SK-N-SH treated with all-trans-retinoic acid at 6 μM for 48 hours (cell line): ENCODE measurements at regions not wholly inside any gene's neighbourhood (a gene's known extent, or its start where the extent isn't known, plus 50 kb on each side); places are given as distances from the start of the nearest gene placed in this dataset.

Experiments used
- ATAC-seq: fragments of 200-7000 bp; cut with Tn5 transposase; 3 replicates; pipeline ENCODE4 v1.9.1; 2020; ENCODE audit warnings: mild to moderate bottlenecking, moderate library complexity
- ARNTL ChIP-seq: fragments of 450-650 bp; formaldehyde crosslinking; IDR thresholded peaks from 2 replicates; pipeline ENCODE4 v1.5.0; 2020; ENCODE audit warnings: low read depth, mild to moderate bottlenecking, moderate library complexity, borderline replicate concordance
- BACH2 ChIP-seq: fragments of 250-450 bp; sonication (Bioruptor Pico); IDR thresholded peaks from 2 replicates; pipeline ENCODE4 v1.9.0; 2021; ENCODE audit warnings: mild to moderate bottlenecking, borderline replicate concordance
- CSDC2 ChIP-seq: fragments of 250-450 bp; sonication (Bioruptor Pico); IDR thresholded peaks from 2 replicates; pipeline ENCODE4 v1.5.0; 2020; ENCODE audit warnings: mild to moderate bottlenecking, moderate library complexity
- ESRRG ChIP-seq: fragments of 250-450 bp; sonication (Bioruptor Pico); IDR thresholded peaks from 2 replicates; pipeline ENCODE4 v1.6.1; 2021; ENCODE audit warnings: mild to moderate bottlenecking
- GLIS3 ChIP-seq: fragments of 250-450 bp; sonication (Bioruptor Pico); IDR thresholded peaks from 2 replicates; pipeline ENCODE4 v1.5.0; 2020; ENCODE audit warnings: mild to moderate bottlenecking, moderate library complexity
- ISL1 ChIP-seq: fragments of 250-450 bp; sonication (Bioruptor Pico); IDR thresholded peaks from 2 replicates; pipeline ENCODE4 v2.1.2; 2022; ENCODE audit warnings: mild to moderate bottlenecking, moderate library complexity
- OSR1 ChIP-seq: fragments of 250-450 bp; sonication (Bioruptor Pico); IDR thresholded peaks from 2 replicates; pipeline ENCODE4 v1.8.0; 2022; ENCODE audit warnings: moderate library complexity, mild to moderate bottlenecking, inconsistent platforms
- PPARA ChIP-seq: fragments of 250-450 bp; sonication (Bioruptor Pico); IDR thresholded peaks from 2 replicates; pipeline ENCODE4 v1.5.0; 2020; ENCODE audit warnings: mild to moderate bottlenecking, borderline replicate concordance
- RARB ChIP-seq: fragments of 250-450 bp; sonication (Bioruptor Pico); IDR thresholded peaks from 2 replicates; pipeline ENCODE4 v1.8.0; 2021; ENCODE audit warnings: mild to moderate bottlenecking, moderate library complexity
- TCF4 ChIP-seq: fragments of 250-450 bp; sonication (Bioruptor Pico); IDR thresholded peaks from 2 replicates; pipeline ENCODE4 v1.8.0; 2021; ENCODE audit warnings: mild to moderate bottlenecking, moderate library complexity, borderline replicate concordance
- TOX ChIP-seq: fragments of 250-450 bp; sonication (Bioruptor Pico); IDR thresholded peaks from 2 replicates; pipeline ENCODE4 v1.8.0; 2021; ENCODE audit warnings: mild to moderate bottlenecking, moderate library complexity, borderline replicate concordance
- TSHZ2 ChIP-seq: fragments of 250-450 bp; sonication (Bioruptor Pico); IDR thresholded peaks from 2 replicates; pipeline ENCODE4 v1.5.0; 2020; ENCODE audit warnings: mild to moderate bottlenecking, moderate library complexity
- ZC3H10 ChIP-seq: fragments of 250-450 bp; sonication (Bioruptor Pico); IDR thresholded peaks from 2 replicates; pipeline ENCODE4 v1.5.1; 2021; ENCODE audit warnings: mild to moderate bottlenecking, moderate library complexity
- ZFP3 ChIP-seq: fragments of 250-450 bp; sonication (Bioruptor Pico); IDR thresholded peaks from 2 replicates; pipeline ENCODE4 v1.5.0; 2020; ENCODE audit warnings: mild to moderate bottlenecking, moderate library complexity
- ZFP30 ChIP-seq: fragments of 450-650 bp; formaldehyde crosslinking; IDR thresholded peaks from 2 replicates; pipeline ENCODE4 v1.5.0; 2022; ENCODE audit warnings: mild to moderate bottlenecking, moderate library complexity
- ZNF565 ChIP-seq: fragments of 450-650 bp; formaldehyde crosslinking; conservative IDR thresholded peaks from 2 replicates; pipeline ENCODE4 v1.5.0; 2020; ENCODE audit warnings: low read depth, mild to moderate bottlenecking, moderate library complexity
- ZNF70 ChIP-seq: fragments of 450-650 bp; formaldehyde crosslinking; IDR thresholded peaks from 2 replicates; pipeline ENCODE4 v1.5.0; 2020; ENCODE audit warnings: mild to moderate bottlenecking, moderate library complexity
- ZNF8 ChIP-seq: fragments of 450-650 bp; formaldehyde crosslinking; IDR thresholded peaks from 2 replicates; pipeline ENCODE4 v1.5.0; 2020; ENCODE audit warnings: mild to moderate bottlenecking, moderate library complexity
- TF ChIP-seq, protein P1 (sequence below): fragments of 250-450 bp; sonication (Bioruptor Pico); IDR thresholded peaks from 2 replicates; pipeline ENCODE4 v1.5.1; 2021; ENCODE audit warnings: mild to moderate bottlenecking, moderate library complexity
- TF ChIP-seq, protein P2 (sequence below): fragments of 250-450 bp; sonication (Bioruptor Pico); IDR thresholded peaks from 2 replicates; pipeline ENCODE4 v1.5.1; 2020; ENCODE audit warnings: low read depth, mild to moderate bottlenecking, moderate library complexity
- TF ChIP-seq, protein P3 (sequence below): fragments of 250-450 bp; sonication (Bioruptor Pico); IDR thresholded peaks from 2 replicates; pipeline ENCODE4 v1.8.0; 2021; ENCODE audit warnings: low read depth, mild to moderate bottlenecking, moderate library complexity, borderline replicate concordance

DNA sequence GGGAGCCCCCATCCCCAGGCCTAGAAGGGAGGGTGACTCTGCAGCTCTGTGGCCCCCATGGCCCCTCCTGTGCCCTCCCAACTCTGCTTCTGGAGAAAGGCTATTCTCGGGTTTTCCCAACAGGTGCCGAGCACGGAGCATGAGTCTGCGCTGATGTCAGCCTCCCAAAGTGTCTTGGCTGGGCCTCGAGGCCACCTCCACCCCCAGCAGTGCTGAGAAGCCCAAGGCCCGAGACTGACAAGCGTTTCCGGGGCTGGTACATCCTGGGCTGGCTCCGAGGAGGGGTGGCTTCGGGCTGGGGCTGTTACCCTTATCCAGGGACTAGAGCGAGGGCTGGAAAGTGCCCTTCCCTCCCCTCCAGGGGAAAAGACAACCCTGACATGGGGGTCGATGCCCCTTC lies 60.2 kb upstream of the GATA5 start:
- TF ChIP-seq TOX (CRISPR knock-in tag) (no peak), TCF4 (CRISPR knock-in tag) (no peak), BACH2 (CRISPR knock-in tag) (no peak), ZNF8 (no peak), ESRRG (CRISPR knock-in tag) (no peak), RARB (CRISPR knock-in tag) (no peak), PPARA (no peak), ARNTL (CRISPR knock-in tag) (no peak), ZFP30 (CRISPR knock-in tag) (no peak), ZNF70 (CRISPR knock-in tag) (no peak), ISL1 (CRISPR knock-in tag) (no peak), ZFP3 (CRISPR knock-in tag) (no peak)
- TF ChIP-seq, protein P1, sequence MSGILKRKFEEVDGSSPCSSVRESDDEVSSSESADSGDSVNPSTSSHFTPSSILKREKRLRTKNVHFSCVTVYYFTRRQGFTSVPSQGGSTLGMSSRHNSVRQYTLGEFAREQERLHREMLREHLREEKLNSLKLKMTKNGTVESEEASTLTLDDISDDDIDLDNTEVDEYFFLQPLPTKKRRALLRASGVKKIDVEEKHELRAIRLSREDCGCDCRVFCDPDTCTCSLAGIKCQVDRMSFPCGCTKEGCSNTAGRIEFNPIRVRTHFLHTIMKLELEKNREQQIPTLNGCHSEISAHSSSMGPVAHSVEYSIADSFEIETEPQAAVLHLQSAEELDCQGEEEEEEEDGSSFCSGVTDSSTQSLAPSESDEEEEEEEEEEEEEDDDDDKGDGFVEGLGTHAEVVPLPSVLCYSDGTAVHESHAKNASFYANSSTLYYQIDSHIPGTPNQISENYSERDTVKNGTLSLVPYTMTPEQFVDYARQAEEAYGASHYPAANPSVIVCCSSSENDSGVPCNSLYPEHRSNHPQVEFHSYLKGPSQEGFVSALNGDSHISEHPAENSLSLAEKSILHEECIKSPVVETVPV (CRISPR knock-in tag) = no peak
- TF ChIP-seq, protein P2, sequence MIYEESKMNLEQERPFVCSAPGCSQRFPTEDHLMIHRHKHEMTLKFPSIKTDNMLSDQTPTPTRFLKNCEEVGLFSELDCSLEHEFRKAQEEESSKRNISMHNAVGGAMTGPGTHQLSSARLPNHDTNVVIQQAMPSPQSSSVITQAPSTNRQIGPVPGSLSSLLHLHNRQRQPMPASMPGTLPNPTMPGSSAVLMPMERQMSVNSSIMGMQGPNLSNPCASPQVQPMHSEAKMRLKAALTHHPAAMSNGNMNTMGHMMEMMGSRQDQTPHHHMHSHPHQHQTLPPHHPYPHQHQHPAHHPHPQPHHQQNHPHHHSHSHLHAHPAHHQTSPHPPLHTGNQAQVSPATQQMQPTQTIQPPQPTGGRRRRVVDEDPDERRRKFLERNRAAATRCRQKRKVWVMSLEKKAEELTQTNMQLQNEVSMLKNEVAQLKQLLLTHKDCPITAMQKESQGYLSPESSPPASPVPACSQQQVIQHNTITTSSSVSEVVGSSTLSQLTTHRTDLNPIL (CRISPR knock-in tag) = no peak
- ATAC-seq = no peak

DNA sequence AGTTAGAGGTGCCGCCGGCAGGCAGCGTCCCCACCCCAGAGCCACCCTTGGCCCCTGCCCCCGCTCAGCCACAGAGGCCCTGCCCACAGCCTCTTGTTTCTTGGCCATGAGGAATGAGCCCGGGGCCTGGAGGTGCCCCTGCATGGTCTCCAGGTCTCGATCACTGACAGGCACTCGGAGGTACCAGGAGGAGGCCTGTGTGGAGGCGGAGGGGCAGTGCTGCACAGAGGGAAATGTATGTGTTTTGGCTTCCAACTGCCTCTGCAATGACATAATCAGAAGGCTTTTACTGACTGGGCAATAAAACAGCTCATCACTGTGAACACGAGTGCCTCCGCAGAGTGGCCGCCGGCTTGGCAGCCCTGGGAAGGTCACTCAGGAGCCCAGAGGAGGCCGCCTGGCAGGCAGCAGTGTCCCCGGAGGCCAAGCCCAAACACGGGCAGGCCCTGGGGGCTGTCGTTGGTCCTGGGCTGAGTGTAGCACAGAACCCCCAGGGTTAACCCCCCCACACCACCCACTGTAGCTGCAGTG lies 61.1 kb upstream of the GATA5 start:
- ATAC-seq = no peak
- TF ChIP-seq, protein P1 (CRISPR knock-in tag) = no peak
- TF ChIP-seq TSHZ2 (CRISPR knock-in tag) (no peak), OSR1 (no peak), ZC3H10 (no peak), RARB (CRISPR knock-in tag) (no peak), GLIS3 (no peak), ZNF565 (CRISPR knock-in tag) (no peak), ZFP3 (CRISPR knock-in tag) (no peak), ZFP30 (CRISPR knock-in tag) (no peak), CSDC2 (no peak)

DNA sequence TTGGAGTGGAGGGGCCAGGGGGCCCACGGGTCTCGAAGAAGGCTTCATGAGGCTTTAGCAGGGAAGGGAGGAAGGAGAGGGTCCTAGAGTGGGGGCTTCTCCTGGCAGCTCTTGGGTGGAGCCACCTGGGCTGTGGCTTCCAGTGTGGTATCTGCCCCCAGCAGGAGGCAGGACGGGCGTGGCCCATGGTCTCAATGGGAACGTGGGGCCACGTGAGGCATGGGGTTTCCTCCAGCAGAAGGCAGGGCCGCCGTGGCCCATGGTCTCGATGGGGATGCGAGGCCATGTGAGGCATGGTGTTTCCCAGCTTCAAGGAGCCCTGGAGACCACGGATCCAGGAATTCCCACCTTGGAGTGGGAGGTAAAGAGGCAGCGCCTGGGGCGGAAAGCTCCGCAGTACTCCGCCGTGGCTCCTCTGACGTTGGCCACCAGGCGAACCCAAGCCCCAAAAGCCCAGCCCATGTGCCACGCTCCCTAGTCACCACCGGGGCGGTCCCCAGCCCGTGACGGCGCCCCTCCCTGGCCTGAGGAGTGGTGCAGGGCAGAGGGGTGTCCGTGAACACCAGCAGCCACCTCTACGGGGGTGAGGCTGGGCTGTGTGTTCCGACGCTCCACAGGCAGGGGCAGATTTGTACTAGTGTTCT lies 62.0 kb upstream of the GATA5 start:
- ATAC-seq = no peak
- TF ChIP-seq TCF4 (CRISPR knock-in tag) (no peak), ZFP3 (CRISPR knock-in tag) (no peak), TSHZ2 (CRISPR knock-in tag) (no peak), ZNF565 (CRISPR knock-in tag) (no peak), GLIS3 (no peak), BACH2 (CRISPR knock-in tag) (no peak), OSR1 (no peak), ZNF8 (no peak), CSDC2 (no peak), ESRRG (CRISPR knock-in tag) (no peak), ZC3H10 (no peak), ARNTL (CRISPR knock-in tag) (no peak), TOX (CRISPR knock-in tag) (no peak), ZFP30 (CRISPR knock-in tag) (no peak), ZNF70 (CRISPR knock-in tag) (no peak), ISL1 (CRISPR knock-in tag) (no peak)
- TF ChIP-seq, protein P1 (CRISPR knock-in tag) = no peak
- TF ChIP-seq, protein P3, sequence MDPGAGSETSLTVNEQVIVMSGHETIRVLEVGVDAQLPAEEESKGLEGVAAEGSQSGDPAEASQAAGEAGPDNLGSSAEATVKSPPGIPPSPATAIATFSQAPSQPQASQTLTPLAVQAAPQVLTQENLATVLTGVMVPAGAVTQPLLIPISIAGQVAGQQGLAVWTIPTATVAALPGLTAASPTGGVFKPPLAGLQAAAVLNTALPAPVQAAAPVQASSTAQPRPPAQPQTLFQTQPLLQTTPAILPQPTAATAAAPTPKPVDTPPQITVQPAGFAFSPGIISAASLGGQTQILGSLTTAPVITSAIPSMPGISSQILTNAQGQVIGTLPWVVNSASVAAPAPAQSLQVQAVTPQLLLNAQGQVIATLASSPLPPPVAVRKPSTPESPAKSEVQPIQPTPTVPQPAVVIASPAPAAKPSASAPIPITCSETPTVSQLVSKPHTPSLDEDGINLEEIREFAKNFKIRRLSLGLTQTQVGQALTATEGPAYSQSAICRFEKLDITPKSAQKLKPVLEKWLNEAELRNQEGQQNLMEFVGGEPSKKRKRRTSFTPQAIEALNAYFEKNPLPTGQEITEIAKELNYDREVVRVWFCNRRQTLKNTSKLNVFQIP (CRISPR knock-in tag) = no peak
